ENCODE measurements at regions not wholly inside any gene's neighbourhood (a gene's known extent, or its start where the extent isn't known, plus 50 kb on each side); places are given as distances from the start of the nearest gene placed in this dataset.

DNA sequence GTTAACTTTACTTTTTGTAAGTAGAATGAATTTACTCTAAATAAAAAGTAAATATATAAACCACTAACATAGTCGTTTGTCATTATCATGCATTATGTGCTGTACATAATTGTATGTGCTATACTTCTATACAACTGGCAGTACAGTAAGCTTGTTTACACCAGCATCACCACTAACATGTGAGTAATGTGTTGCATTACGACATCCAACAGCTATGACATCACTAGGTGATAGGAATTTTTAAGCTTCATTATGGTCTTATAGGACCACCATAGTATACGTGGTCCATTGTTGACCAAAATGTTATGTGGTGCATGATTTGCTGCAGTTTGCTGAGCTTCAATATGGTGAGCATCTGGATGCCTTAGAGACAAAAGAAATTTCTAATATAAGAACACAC is 819.1 kb upstream of the GRAMD2B start:
- in situ Hi-C loops (cut with HindIII; ENCODE audit: low sequenced_read_pairs), result no loop called here

DNA sequence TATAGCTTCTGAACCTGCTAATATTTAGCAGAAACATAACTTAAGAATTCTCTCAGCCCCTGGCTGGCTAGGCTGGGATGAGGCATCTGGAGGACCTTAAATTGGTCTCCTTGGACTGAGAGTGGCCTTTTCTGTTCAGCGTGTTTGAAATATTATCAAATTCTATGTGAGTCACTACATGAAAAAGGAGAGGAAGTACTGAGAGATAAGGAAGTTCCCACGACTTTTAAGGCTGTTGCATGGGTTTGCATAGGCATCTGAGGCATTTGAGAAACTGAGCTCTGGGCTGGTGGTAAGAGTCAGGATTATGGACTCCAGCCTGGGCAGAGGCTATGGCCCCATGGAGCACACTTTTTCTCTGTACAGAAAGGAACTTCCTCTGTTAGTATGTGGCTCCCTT is 816.2 kb upstream of the GRAMD2B start:
- in situ Hi-C loops (cut with HindIII; ENCODE audit: low sequenced_read_pairs), result no loop called here

DNA sequence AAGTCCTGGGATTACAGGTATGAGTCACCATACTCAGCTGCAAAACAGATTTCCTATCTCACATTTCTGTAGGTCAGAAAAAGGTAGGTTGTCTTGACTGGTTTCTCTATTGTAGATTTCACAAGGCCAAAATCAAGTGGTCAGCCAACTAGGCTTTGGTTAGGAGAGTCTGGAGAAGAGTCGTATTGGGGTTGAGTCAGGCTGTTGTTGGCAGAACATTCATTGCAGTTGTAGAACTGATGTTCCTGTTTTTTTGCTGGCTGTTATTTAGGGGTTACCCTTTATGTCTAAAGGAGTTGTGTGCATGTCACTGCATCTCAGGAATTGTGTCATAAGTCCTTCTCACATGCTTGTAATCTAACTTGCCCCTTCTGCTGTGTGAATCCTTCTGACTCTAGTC is 814.2 kb upstream of the GRAMD2B start:
- in situ Hi-C loops (cut with HindIII; ENCODE audit: low sequenced_read_pairs), result no loop called here

GRCh38 chr5:125610892-125611291 is 812.3 kb upstream of the GRAMD2B start:
- in situ Hi-C loops (cut with HindIII; ENCODE audit: low sequenced_read_pairs), result no loop called here

- in situ Hi-C loops (cut with HindIII; ENCODE audit: low sequenced_read_pairs), result no loop called here
Measured at GRCh38 chr5:125611541-125611940, 811.7 kb upstream of the GRAMD2B start.

- in situ Hi-C loops (cut with HindIII; ENCODE audit: low sequenced_read_pairs), result no loop called here
Measured at GRCh38 chr5:125612181-125612721, 811.0 kb upstream of the GRAMD2B start.

DNA sequence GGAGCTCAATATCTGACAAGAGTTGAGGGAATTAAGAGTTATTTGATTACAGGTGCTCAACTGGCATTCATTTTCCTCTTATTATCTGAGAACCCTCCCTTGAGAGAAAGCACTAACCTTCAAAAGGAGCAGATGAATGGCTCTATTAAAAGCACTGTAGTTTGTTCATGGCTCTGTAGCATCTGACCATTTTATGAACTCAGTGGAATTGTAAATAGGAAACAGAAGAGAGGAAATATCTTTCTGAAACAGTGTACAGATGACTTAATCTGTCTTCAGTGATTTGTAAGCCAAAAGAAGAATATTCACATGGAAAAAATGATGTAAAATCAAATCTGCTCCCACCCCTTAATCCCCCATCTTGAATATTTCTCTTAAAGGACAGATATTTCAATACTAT is 810.4 kb upstream of the GRAMD2B start:
- in situ Hi-C loops (cut with HindIII; ENCODE audit: low sequenced_read_pairs), result no loop called here

DNA sequence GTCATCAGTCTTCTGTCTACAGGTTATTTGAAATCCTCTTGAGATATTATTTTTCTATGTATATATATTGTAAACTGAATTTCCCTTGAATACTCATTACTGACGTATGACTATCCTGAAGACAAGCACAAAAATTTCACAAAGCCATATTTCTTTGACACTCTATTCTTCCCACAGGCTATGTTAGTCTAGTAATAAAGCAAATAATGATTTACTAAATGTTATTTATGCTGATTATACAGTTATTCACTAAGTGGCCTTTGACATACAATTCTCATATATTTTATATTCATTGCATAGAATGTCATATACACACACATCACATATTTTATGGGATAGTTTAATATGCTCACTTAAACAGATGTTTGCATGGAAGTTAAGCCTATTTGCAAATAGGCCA is 793.0 kb upstream of the GRAMD2B start:
- in situ Hi-C loops (cut with HindIII; ENCODE audit: low sequenced_read_pairs), result no loop called here

DNA sequence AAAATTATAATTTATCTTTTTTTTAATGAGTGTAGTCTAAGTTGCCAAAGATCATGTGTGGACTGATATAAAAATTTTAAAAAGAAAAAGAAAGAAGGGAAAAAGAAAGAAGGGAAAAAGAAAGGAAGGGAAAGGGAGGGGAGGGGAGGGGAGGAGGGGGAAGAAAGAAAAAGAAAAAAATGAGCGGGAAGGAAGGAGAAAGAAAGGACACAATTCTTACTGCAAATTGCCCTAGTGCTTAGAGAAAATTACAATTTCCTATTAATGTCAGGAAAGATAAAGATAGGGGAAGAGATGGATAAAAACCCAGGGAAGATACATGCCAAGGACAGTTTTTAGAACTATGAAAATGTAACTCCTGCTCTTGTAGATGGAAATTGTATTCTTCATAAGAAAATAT is 789.7 kb upstream of the GRAMD2B start:
- in situ Hi-C loops (cut with HindIII; ENCODE audit: low sequenced_read_pairs), result no loop called here

DNA sequence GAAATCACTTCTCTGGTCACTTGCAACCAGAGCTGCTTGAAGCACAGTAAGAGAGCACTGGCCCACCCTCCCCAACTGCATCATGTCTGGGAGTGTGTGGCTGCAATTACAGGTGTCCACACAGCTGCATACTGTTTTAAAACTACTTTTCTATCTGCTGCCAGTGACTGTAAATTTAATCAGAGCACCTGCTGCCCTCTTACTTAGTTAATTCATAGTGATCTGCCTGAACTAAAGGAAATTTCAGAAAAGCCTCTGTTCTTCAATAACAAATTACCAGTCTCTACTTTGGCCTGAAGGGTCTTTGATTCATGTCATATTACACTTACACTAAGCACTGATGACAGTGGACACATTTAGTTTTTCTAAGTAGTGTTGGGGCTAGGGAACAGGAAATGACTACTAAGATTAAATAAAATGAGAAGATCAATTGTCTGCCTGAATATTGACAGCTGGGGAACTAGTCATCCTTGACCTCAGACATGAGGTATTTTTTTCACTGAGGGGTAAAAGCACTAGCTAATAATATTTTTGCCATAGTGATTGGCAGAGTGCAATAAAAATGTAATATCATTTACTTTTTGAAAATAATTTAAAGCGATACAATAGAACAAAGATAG is 788.9 kb upstream of the GRAMD2B start:
- in situ Hi-C loops (cut with HindIII; ENCODE audit: low sequenced_read_pairs), result no loop called here

DNA sequence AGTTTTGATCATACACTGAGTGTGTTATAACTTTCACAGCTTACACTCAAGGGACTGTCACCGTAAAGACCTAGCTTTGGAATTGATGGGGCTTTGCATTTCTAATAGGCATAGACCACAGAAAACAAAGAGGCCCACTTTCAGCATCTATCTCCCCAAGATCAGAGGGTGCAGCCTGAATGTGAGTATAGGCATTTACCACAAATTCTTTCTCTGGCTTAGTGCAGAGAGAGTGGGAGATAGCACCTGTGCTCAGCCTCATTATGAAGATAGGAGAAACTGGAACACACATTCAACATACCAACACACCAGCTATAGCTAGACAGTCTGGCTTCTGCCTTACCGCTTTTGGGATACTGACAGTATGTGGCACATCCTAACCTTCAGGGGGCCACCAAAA is 783.4 kb upstream of the GRAMD2B start:
- in situ Hi-C loops (cut with HindIII; ENCODE audit: low sequenced_read_pairs), result no loop called here

GRCh38 chr5:125652761-125653160 is 770.4 kb upstream of the GRAMD2B start:
- in situ Hi-C loops (cut with HindIII; ENCODE audit: low sequenced_read_pairs), result no loop called here

- in situ Hi-C loops (cut with HindIII; ENCODE audit: low sequenced_read_pairs), result no loop called here
Measured at GRCh38 chr5:125654392-125654791, 768.8 kb upstream of the GRAMD2B start.

- in situ Hi-C loops (cut with HindIII; ENCODE audit: low sequenced_read_pairs), result no loop called here
Measured at GRCh38 chr5:125655156-125655555, 768.1 kb upstream of the GRAMD2B start.

GRCh38 chr5:125657936-125658335 is 765.3 kb upstream of the GRAMD2B start:
- in situ Hi-C loops (cut with HindIII; ENCODE audit: low sequenced_read_pairs), result no loop called here

DNA sequence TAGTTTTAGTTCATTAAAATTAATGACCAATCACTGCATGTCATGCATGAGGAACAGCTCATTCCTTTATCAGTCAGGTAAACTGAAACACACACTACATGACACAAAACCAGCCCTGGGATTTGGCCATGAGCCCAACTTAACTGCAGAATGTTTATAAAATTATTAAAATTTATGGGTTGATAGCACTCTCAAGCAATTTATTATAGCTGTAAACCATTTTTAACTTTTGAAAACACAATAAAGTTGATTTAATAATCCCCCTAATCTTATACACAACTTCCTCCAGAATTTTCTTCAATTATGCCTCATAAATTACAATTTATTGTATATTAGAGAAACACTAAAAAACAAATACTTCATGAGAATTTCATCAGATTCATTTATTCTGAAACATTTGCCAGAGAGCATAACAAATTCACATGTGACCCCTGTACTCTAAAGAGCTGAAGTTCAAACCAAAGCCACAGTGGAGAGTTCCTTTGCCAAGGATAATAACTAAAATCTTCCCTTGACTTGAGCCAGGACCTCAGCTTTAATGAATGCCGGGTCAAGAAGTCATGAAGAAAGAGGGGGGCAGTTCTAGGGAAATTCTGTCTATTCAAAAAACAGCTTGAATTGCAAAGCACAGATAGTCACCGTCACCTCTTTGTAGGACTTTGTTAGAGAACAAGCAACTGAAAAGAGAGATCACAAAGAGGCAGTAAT is 763.7 kb upstream of the GRAMD2B start:
- in situ Hi-C loops (cut with HindIII; ENCODE audit: low sequenced_read_pairs), result no loop called here

- in situ Hi-C loops (cut with HindIII; ENCODE audit: low sequenced_read_pairs), result no loop called here
Measured at GRCh38 chr5:125660231-125660895, 762.8 kb upstream of the GRAMD2B start.

DNA sequence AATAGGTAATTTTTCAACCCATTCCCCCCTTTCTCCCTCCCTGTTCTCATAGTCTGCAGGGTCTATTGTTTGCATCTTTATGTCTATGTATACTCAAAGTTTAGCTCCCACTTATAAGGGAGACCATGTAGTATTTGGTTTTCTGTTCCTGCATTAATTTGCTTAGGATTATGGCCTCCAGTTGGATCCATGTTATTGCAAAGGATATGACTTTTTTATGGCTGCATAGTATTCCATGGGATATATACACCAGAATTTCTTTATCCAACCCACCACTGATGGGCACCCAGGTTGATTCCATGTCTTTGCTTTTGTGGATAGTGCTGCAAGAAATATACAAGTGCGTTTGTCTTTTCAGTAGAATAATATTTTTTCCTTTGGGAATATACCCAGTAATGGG is 761.6 kb upstream of the GRAMD2B start:
- in situ Hi-C loops (cut with HindIII; ENCODE audit: low sequenced_read_pairs), result no loop called here

GRCh38 chr5:125668884-125669283 is 754.3 kb upstream of the GRAMD2B start:
- in situ Hi-C loops (cut with HindIII; ENCODE audit: low sequenced_read_pairs), result no loop called here

GRCh38 chr5:125673359-125673950 is 749.8 kb upstream of the GRAMD2B start:
- in situ Hi-C loops (cut with HindIII; ENCODE audit: low sequenced_read_pairs), result no loop called here

- in situ Hi-C loops (cut with HindIII; ENCODE audit: low sequenced_read_pairs), result no loop called here
Measured at GRCh38 chr5:125679522-125679921, 743.7 kb upstream of the GRAMD2B start.

DNA sequence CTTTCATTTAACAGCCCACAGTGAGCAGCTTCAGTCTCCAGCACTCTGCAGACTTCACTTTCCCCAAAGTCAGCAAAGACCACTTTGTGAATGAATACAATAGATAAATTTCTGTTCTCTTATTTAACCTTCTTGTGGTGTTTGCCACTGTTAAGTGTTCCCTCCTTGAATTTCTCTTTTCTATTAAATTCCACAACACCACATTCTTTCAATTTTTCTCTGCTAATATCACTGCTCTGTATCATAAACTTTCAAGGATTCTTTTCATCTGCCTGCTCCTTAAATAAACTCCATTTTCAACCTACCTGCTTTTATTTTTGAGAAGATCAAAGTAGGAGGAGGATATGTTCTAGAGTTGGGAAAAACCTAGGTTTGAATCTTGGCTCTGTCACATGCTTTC is 739.5 kb upstream of the GRAMD2B start:
- in situ Hi-C loops (cut with HindIII; ENCODE audit: low sequenced_read_pairs), result no loop called here

Data from DLD1 (cell line).